22Rv1 (cell line): ENCODE measurements at regions not wholly inside any gene's neighbourhood (a gene's known extent, or its start where the extent isn't known, plus 50 kb on each side); places are given as distances from the start of the nearest gene placed in this dataset.

Source experiments
- H3K27ac ChIP-seq: fragments of 450-650 bp; 2 replicates; pipeline ENCODE4 v1.5.1; 2017
- ZFX ChIP-seq: fragments of 450-650 bp; IDR thresholded peaks from 2 replicates; pipeline ENCODE4 v1.6.1; 2017; ENCODE audit warnings: antibody characterized with exemption, borderline replicate concordance
- TF ChIP-seq, protein P1 (sequence below): fragments of 450-650 bp; IDR thresholded peaks from 2 replicates; pipeline ENCODE4 v1.5.1; 2017; ENCODE audit warnings: mild to moderate bottlenecking

DNA sequence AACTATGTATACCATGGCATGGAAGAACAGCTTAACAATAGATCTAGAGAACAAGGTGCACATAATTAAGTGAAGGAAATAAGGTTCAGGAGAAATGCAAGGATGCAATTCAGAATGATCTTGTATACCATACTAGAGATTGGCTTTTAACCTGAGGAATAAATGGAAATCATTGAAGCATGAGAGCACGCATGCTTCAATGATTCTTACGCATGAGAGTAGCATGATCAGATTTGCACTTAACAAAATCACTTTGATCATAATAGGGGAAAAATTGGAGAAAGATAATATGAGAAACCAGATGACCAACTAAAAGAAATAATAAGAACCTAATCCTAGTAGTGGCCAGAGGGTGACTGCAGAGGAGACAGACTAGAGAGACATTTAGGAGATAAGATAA lies 133.3 kb upstream of the FSCB start:
- TF ChIP-seq, protein P1, sequence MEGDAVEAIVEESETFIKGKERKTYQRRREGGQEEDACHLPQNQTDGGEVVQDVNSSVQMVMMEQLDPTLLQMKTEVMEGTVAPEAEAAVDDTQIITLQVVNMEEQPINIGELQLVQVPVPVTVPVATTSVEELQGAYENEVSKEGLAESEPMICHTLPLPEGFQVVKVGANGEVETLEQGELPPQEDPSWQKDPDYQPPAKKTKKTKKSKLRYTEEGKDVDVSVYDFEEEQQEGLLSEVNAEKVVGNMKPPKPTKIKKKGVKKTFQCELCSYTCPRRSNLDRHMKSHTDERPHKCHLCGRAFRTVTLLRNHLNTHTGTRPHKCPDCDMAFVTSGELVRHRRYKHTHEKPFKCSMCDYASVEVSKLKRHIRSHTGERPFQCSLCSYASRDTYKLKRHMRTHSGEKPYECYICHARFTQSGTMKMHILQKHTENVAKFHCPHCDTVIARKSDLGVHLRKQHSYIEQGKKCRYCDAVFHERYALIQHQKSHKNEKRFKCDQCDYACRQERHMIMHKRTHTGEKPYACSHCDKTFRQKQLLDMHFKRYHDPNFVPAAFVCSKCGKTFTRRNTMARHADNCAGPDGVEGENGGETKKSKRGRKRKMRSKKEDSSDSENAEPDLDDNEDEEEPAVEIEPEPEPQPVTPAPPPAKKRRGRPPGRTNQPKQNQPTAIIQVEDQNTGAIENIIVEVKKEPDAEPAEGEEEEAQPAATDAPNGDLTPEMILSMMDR, result no peak
- TF ChIP-seq ZFX, result no peak
- no peak overlapping the region for H3K27ac ChIP-seq

GRCh38 chr14:44639781-44640385 lies 132.8 kb upstream of the FSCB start:
- no peak overlapping the region for H3K27ac ChIP-seq
- no peak for TF ChIP-seq ZFX
- TF ChIP-seq, protein P1, result no peak

- H3K27ac ChIP-seq, result no peak overlapping the region
- no peak for TF ChIP-seq ZFX
- TF ChIP-seq, protein P1, result no peak
These were observed 127.6 kb upstream of the FSCB start for GRCh38 chr14:44634692-44635091.

DNA sequence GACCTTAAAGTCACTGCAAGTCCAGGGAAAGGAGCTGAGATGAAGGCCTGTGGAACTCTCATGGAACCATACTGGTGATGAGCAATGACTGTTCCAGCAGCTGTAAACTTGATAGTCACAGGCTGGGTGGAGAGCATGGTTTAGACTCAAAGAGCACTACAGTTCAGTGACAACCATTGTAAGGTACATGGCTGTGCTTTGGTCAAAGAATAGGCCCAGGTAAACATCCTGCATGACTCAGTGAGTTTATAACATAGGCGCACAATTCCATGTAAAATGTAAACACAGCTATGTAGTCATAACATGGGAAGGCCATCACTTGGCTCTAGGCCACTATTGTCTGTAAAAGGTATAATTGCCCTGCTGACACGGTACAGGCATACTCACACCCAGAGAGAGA lies 119.3 kb upstream of the FSCB start:
- TF ChIP-seq ZFX, result no peak
- TF ChIP-seq, protein P1, result no peak
- H3K27ac ChIP-seq, result no peak overlapping the region

GRCh38 chr14:44625098-44625497 lies 118.0 kb upstream of the FSCB start:
- no peak overlapping the region for H3K27ac ChIP-seq
- TF ChIP-seq, protein P1, result no peak
- no peak for TF ChIP-seq ZFX

- TF ChIP-seq, protein P1, result no peak
- no peak for TF ChIP-seq ZFX
- H3K27ac ChIP-seq, result no peak overlapping the region
These were observed 113.3 kb upstream of the FSCB start for GRCh38 chr14:44620121-44621019.

GRCh38 chr14:44616204-44616603 lies 109.1 kb upstream of the FSCB start:
- TF ChIP-seq, protein P1, result no peak
- TF ChIP-seq ZFX, result no peak
- H3K27ac ChIP-seq, result no peak overlapping the region
